GM12864 (cell line): ENCODE measurements at regions not wholly inside any gene's neighbourhood (a gene's known extent, or its start where the extent isn't known, plus 50 kb on each side); places are given as distances from the start of the nearest gene placed in this dataset.

Source experiments
- DNase-seq: peaks from one replicate; pipeline ENCODE4 v3.0.0-alpha.2; 2011; ENCODE audit warnings: low read depth
- H3K4me3 ChIP-seq: 2 replicates; pipeline ENCODE4 v1.5.1; 2011; ENCODE audit warnings: mild to moderate bottlenecking, low read depth, low read length, control low read depth
- CTCF ChIP-seq: IDR thresholded peaks from 2 replicates; pipeline ENCODE4 v1.5.1; 2011; ENCODE audit warnings: low read depth, mild to moderate bottlenecking, moderate library complexity, low read length, control low read depth, inconsistent platforms; ENCODE audit errors: missing control alignments

- no peak for DNase-seq
- no peak overlapping the region for H3K4me3 ChIP-seq
- TF ChIP-seq CTCF = no peak
These were observed 1761.0 kb downstream of the STIM2 start for GRCh38 chr4:28621591-28621990.

- no peak for DNase-seq
- no peak overlapping the region for H3K4me3 ChIP-seq
- no peak for TF ChIP-seq CTCF
These were observed 1776.3 kb downstream of the STIM2 start for GRCh38 chr4:28636971-28637370.

GRCh38 chr4:28639747-28640146 lies 1779.1 kb downstream of the STIM2 start:
- no peak overlapping the region for H3K4me3 ChIP-seq
- no peak for DNase-seq
- no peak for TF ChIP-seq CTCF

GRCh38 chr4:28654618-28655017 lies 1794.0 kb downstream of the STIM2 start:
- TF ChIP-seq CTCF = no peak
- no peak overlapping the region for H3K4me3 ChIP-seq
- DNase-seq = no peak

GRCh38 chr4:28665306-28665705 lies 1804.7 kb downstream of the STIM2 start:
- TF ChIP-seq CTCF = no peak
- H3K4me3 ChIP-seq = no peak overlapping the region
- no peak for DNase-seq

- no peak for TF ChIP-seq CTCF
- H3K4me3 ChIP-seq = no peak overlapping the region
- DNase-seq = no peak
These were observed 1814.9 kb downstream of the STIM2 start for GRCh38 chr4:28675582-28675981.

GRCh38 chr4:28677808-28678207 lies 1817.2 kb downstream of the STIM2 start:
- TF ChIP-seq CTCF = no peak
- no peak for DNase-seq
- no peak overlapping the region for H3K4me3 ChIP-seq
